SK-N-SH treated with all-trans-retinoic acid at 6 μM for 48 hours (cell line): ENCODE measurements at regions not wholly inside any gene's neighbourhood (a gene's known extent, or its start where the extent isn't known, plus 50 kb on each side); places are given as distances from the start of the nearest gene placed in this dataset.

Experiments
- ATAC-seq: fragments of 200-7000 bp; cut with Tn5 transposase; 3 replicates; pipeline ENCODE4 v1.9.1; 2020; ENCODE audit warnings: mild to moderate bottlenecking, moderate library complexity
- ARNTL ChIP-seq: fragments of 450-650 bp; formaldehyde crosslinking; IDR thresholded peaks from 2 replicates; pipeline ENCODE4 v1.5.0; 2020; ENCODE audit warnings: low read depth, mild to moderate bottlenecking, moderate library complexity, borderline replicate concordance
- BACH2 ChIP-seq: fragments of 250-450 bp; sonication (Bioruptor Pico); IDR thresholded peaks from 2 replicates; pipeline ENCODE4 v1.9.0; 2021; ENCODE audit warnings: mild to moderate bottlenecking, borderline replicate concordance
- CSDC2 ChIP-seq: fragments of 250-450 bp; sonication (Bioruptor Pico); IDR thresholded peaks from 2 replicates; pipeline ENCODE4 v1.5.0; 2020; ENCODE audit warnings: mild to moderate bottlenecking, moderate library complexity
- ESRRG ChIP-seq: fragments of 250-450 bp; sonication (Bioruptor Pico); IDR thresholded peaks from 2 replicates; pipeline ENCODE4 v1.6.1; 2021; ENCODE audit warnings: mild to moderate bottlenecking
- GLIS3 ChIP-seq: fragments of 250-450 bp; sonication (Bioruptor Pico); IDR thresholded peaks from 2 replicates; pipeline ENCODE4 v1.5.0; 2020; ENCODE audit warnings: mild to moderate bottlenecking, moderate library complexity
- ISL1 ChIP-seq: fragments of 250-450 bp; sonication (Bioruptor Pico); IDR thresholded peaks from 2 replicates; pipeline ENCODE4 v2.1.2; 2022; ENCODE audit warnings: mild to moderate bottlenecking, moderate library complexity
- OSR1 ChIP-seq: fragments of 250-450 bp; sonication (Bioruptor Pico); IDR thresholded peaks from 2 replicates; pipeline ENCODE4 v1.8.0; 2022; ENCODE audit warnings: moderate library complexity, mild to moderate bottlenecking, inconsistent platforms
- PPARA ChIP-seq: fragments of 250-450 bp; sonication (Bioruptor Pico); IDR thresholded peaks from 2 replicates; pipeline ENCODE4 v1.5.0; 2020; ENCODE audit warnings: mild to moderate bottlenecking, borderline replicate concordance
- RARB ChIP-seq: fragments of 250-450 bp; sonication (Bioruptor Pico); IDR thresholded peaks from 2 replicates; pipeline ENCODE4 v1.8.0; 2021; ENCODE audit warnings: mild to moderate bottlenecking, moderate library complexity
- SNAI2 ChIP-seq: fragments of 250-450 bp; sonication (Bioruptor Pico); IDR thresholded peaks from 2 replicates; pipeline ENCODE4 v1.5.0; 2020; ENCODE audit warnings: mild to moderate bottlenecking, moderate library complexity
- TCF4 ChIP-seq: fragments of 250-450 bp; sonication (Bioruptor Pico); IDR thresholded peaks from 2 replicates; pipeline ENCODE4 v1.8.0; 2021; ENCODE audit warnings: mild to moderate bottlenecking, moderate library complexity, borderline replicate concordance
- TOX ChIP-seq: fragments of 250-450 bp; sonication (Bioruptor Pico); IDR thresholded peaks from 2 replicates; pipeline ENCODE4 v1.8.0; 2021; ENCODE audit warnings: mild to moderate bottlenecking, moderate library complexity, borderline replicate concordance
- TSHZ2 ChIP-seq: fragments of 250-450 bp; sonication (Bioruptor Pico); IDR thresholded peaks from 2 replicates; pipeline ENCODE4 v1.5.0; 2020; ENCODE audit warnings: mild to moderate bottlenecking, moderate library complexity
- ZC3H10 ChIP-seq: fragments of 250-450 bp; sonication (Bioruptor Pico); IDR thresholded peaks from 2 replicates; pipeline ENCODE4 v1.5.1; 2021; ENCODE audit warnings: mild to moderate bottlenecking, moderate library complexity
- ZFP30 ChIP-seq: fragments of 450-650 bp; formaldehyde crosslinking; IDR thresholded peaks from 2 replicates; pipeline ENCODE4 v1.5.0; 2022; ENCODE audit warnings: mild to moderate bottlenecking, moderate library complexity
- ZNF565 ChIP-seq: fragments of 450-650 bp; formaldehyde crosslinking; conservative IDR thresholded peaks from 2 replicates; pipeline ENCODE4 v1.5.0; 2020; ENCODE audit warnings: low read depth, mild to moderate bottlenecking, moderate library complexity
- ZNF70 ChIP-seq: fragments of 450-650 bp; formaldehyde crosslinking; IDR thresholded peaks from 2 replicates; pipeline ENCODE4 v1.5.0; 2020; ENCODE audit warnings: mild to moderate bottlenecking, moderate library complexity
- ZNF8 ChIP-seq: fragments of 450-650 bp; formaldehyde crosslinking; IDR thresholded peaks from 2 replicates; pipeline ENCODE4 v1.5.0; 2020; ENCODE audit warnings: mild to moderate bottlenecking, moderate library complexity
- TF ChIP-seq, protein P1 (sequence below): fragments of 250-450 bp; sonication (Bioruptor Pico); IDR thresholded peaks from 2 replicates; pipeline ENCODE4 v1.5.1; 2021; ENCODE audit warnings: mild to moderate bottlenecking, moderate library complexity
- TF ChIP-seq, protein P2 (sequence below): fragments of 250-450 bp; sonication (Bioruptor Pico); IDR thresholded peaks from 2 replicates; pipeline ENCODE4 v1.8.0; 2020; ENCODE audit warnings: mild to moderate bottlenecking, moderate library complexity, borderline replicate concordance

GRCh38 chr2:163863073-163863472 lies 127.3 kb upstream of the FIGN start (continued):
- TF ChIP-seq TSHZ2 (CRISPR knock-in tag): no peak
- no peak for TF ChIP-seq ZNF8
- no peak for TF ChIP-seq ZNF70 (CRISPR knock-in tag)

DNA sequence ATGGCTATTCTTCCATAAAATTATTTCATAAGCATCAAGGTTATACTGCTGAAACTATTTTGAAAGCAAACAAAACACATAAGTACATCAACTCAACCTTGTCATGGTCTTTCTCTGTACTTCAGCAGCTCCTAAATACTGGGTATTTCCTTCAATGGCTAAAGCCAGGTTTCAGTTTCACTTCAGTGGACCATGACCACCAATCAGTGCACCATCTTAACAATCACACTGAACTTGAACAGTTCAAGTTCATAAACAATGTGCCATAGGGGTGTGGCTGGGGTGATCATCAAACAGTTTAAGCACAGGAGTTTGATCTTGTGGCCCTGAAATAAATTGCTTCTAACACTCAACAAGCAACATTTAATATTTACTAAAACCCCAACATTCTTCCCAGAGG lies 124.1 kb upstream of the FIGN start:
- TF ChIP-seq TOX (CRISPR knock-in tag): no peak
- no peak for ATAC-seq

- TF ChIP-seq ZNF565 (CRISPR knock-in tag) (no peak), ISL1 (CRISPR knock-in tag) (no peak), SNAI2 (CRISPR knock-in tag) (no peak), RARB (no peak), OSR1 (CRISPR knock-in tag) (no peak), TSHZ2 (CRISPR knock-in tag) (no peak), ARNTL (no peak), ESRRG (no peak), ZC3H10 (CRISPR knock-in tag) (no peak), GLIS3 (CRISPR knock-in tag) (no peak), PPARA (CRISPR knock-in tag) (no peak), CSDC2 (CRISPR knock-in tag) (no peak), ZFP30 (CRISPR knock-in tag) (no peak)
- TF ChIP-seq, protein P1, sequence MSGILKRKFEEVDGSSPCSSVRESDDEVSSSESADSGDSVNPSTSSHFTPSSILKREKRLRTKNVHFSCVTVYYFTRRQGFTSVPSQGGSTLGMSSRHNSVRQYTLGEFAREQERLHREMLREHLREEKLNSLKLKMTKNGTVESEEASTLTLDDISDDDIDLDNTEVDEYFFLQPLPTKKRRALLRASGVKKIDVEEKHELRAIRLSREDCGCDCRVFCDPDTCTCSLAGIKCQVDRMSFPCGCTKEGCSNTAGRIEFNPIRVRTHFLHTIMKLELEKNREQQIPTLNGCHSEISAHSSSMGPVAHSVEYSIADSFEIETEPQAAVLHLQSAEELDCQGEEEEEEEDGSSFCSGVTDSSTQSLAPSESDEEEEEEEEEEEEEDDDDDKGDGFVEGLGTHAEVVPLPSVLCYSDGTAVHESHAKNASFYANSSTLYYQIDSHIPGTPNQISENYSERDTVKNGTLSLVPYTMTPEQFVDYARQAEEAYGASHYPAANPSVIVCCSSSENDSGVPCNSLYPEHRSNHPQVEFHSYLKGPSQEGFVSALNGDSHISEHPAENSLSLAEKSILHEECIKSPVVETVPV (CRISPR knock-in tag): no peak
- TF ChIP-seq, protein P2, sequence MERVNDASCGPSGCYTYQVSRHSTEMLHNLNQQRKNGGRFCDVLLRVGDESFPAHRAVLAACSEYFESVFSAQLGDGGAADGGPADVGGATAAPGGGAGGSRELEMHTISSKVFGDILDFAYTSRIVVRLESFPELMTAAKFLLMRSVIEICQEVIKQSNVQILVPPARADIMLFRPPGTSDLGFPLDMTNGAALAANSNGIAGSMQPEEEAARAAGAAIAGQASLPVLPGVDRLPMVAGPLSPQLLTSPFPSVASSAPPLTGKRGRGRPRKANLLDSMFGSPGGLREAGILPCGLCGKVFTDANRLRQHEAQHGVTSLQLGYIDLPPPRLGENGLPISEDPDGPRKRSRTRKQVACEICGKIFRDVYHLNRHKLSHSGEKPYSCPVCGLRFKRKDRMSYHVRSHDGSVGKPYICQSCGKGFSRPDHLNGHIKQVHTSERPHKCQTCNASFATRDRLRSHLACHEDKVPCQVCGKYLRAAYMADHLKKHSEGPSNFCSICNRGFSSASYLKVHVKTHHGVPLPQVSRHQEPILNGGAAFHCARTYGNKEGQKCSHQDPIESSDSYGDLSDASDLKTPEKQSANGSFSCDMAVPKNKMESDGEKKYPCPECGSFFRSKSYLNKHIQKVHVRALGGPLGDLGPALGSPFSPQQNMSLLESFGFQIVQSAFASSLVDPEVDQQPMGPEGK (CRISPR knock-in tag): no peak
- ATAC-seq: no peak
These were observed 121.1 kb upstream of the FIGN start for GRCh38 chr2:163856941-163857340.

GRCh38 chr2:163852616-163853015 lies 116.8 kb upstream of the FIGN start:
- ATAC-seq: no peak
- TF ChIP-seq TSHZ2 (CRISPR knock-in tag) (no peak), CSDC2 (CRISPR knock-in tag) (no peak), GLIS3 (CRISPR knock-in tag) (no peak), ARNTL (no peak), TOX (CRISPR knock-in tag) (no peak), PPARA (CRISPR knock-in tag) (no peak), TCF4 (CRISPR knock-in tag) (no peak), RARB (no peak), BACH2 (no peak)
- TF ChIP-seq, protein P2 (CRISPR knock-in tag): no peak
- TF ChIP-seq, protein P1 (CRISPR knock-in tag): no peak
